Keratinocyte (primary cell): ENCODE measurements at regions not wholly inside any gene's neighbourhood (a gene's known extent, or its start where the extent isn't known, plus 50 kb on each side); places are given as distances from the start of the nearest gene placed in this dataset.

Source experiments
- CTCF ChIP-seq, 3 experiments: IDR thresholded peaks in 1 of 3; conservative IDR thresholded peaks in 1 of 3; optimal IDR thresholded peaks in 1 of 3; 2 replicates in 2 of 3; 3 replicates in 1 of 3; pipeline versions ENCODE3 to v1.5.1; 2011; ENCODE audit warnings: low read length in 3 of 3, mild to moderate bottlenecking in 3 of 3, moderate library complexity in 2 of 3, control low read depth in 1 of 3, inconsistent platforms in 1 of 3; ENCODE audit not compliant: insufficient read depth in 2 of 3; ENCODE audit errors: extremely low read depth in 1 of 3
- EZH2 ChIP-seq: IDR thresholded peaks from one replicate; pipeline ENCODE4 v1.6.1; 2012; ENCODE audit warnings: inconsistent platforms, mild to moderate bottlenecking, low read length, moderate library complexity

- TF ChIP-seq CTCF (optimal IDR thresholded peaks at IDR 0.05 in 1 of 3, IDR thresholded peaks at IDR 0.05 in 1 of 3, conservative IDR thresholded peaks at IDR 0.05 in 1 of 3; ENCODE audit: extremely low read depth in 1 of 3, insufficient read depth in 2 of 3, low read length in 3 of 3) (no peak), EZH2 (no peak)
Measured at GRCh38 chr10:109104806-109105205, 818.5 kb downstream of the XPNPEP1 start.
